GM21619 (cell line): ENCODE measurements at regions not wholly inside any gene's neighbourhood (a gene's known extent, or its start where the extent isn't known, plus 50 kb on each side); places are given as distances from the start of the nearest gene placed in this dataset.
"Not testable (repeated sequence)": the region's sequence is repeated elsewhere in the genome, so short reads cannot be mapped to it uniquely, and the experiment has no call there.

Source experiments
- ATAC-seq: cut with Tn5 transposase; IDR thresholded peaks from one replicate; pipeline ENCODE4 v1.9.1; 2021; ENCODE audit not compliant: unreplicated experiment

- no peak for ATAC-seq
Observed at GRCh38 chr14:52202151-52202550, 65.3 kb upstream of the PTGDR start.

GRCh38 chr14:52190337-52190931 lies 77.1 kb upstream of the PTGDR start:
- no peak for ATAC-seq

- ATAC-seq = no peak
Observed at GRCh38 chr14:52189325-52189724, 78.2 kb upstream of the PTGDR start.

- ATAC-seq = no peak
Observed at GRCh38 chr14:52188381-52188780, 79.1 kb upstream of the PTGDR start.

- no peak for ATAC-seq
Observed at GRCh38 chr14:52185178-52185577, 82.3 kb upstream of the PTGDR start.

- ATAC-seq = no peak
Observed at GRCh38 chr14:52182853-52183252, 84.6 kb upstream of the PTGDR start.

GRCh38 chr14:52179141-52179790 lies 88.2 kb upstream of the PTGDR start:
- no peak for ATAC-seq

- ATAC-seq = peak; percentile 97
Observed at GRCh38 chr14:52175982-52176502, 91.5 kb upstream of the PTGDR start.

- not testable (repeated sequence) for ATAC-seq
Observed at GRCh38 chr14:52171932-52172331, 95.6 kb upstream of the PTGDR start.

GRCh38 chr14:52166822-52167221 lies 98.0 kb upstream of the NID2 start:
- ATAC-seq = no peak

GRCh38 chr14:52155651-52156213 lies 86.9 kb upstream of the NID2 start:
- ATAC-seq = no peak

- no peak for ATAC-seq
Observed at GRCh38 chr14:52154992-52155650, 86.3 kb upstream of the NID2 start.

GRCh38 chr14:52153939-52154338 lies 85.1 kb upstream of the NID2 start:
- no peak for ATAC-seq

GRCh38 chr14:52150162-52150561 lies 81.3 kb upstream of the NID2 start:
- no peak for ATAC-seq

GRCh38 chr14:52148371-52148770 lies 79.5 kb upstream of the NID2 start:
- ATAC-seq = no peak

GRCh38 chr14:52146504-52146903 lies 77.6 kb upstream of the NID2 start:
- no peak for ATAC-seq

- ATAC-seq = not testable (repeated sequence)
Observed at GRCh38 chr14:52144099-52144498, 75.2 kb upstream of the NID2 start.

- no peak for ATAC-seq
Observed at GRCh38 chr14:52142504-52142903, 73.6 kb upstream of the NID2 start.

GRCh38 chr14:52131640-52132320 lies 62.9 kb upstream of the NID2 start:
- no peak for ATAC-seq

GRCh38 chr14:52129721-52130120 lies 60.9 kb upstream of the NID2 start:
- ATAC-seq = no peak

GRCh38 chr14:52125885-52126284 lies 57.0 kb upstream of the NID2 start:
- no peak for ATAC-seq
